ENCODE measurements at regions not wholly inside any gene's neighbourhood (a gene's known extent, or its start where the extent isn't known, plus 50 kb on each side); places are given as distances from the start of the nearest gene placed in this dataset.
"Not testable (repeated sequence)": the region's sequence is repeated elsewhere in the genome, so short reads cannot be mapped to it uniquely, and the experiment has no call there.

GRCh38 chr3:189022576-189023466, 148.9 kb upstream of the TPRG1 start:
- H2AFZ ChIP-seq (ENCODE audit: low read length); H3K4me3 ChIP-seq (replicated peaks in 1 of 3; ENCODE audit: insufficient read depth in 1 of 3, low read depth in 2 of 3, low read length in 3 of 3); H3K4me2 ChIP-seq (ENCODE audit: low read depth, low read length); H4K20me1 ChIP-seq (ENCODE audit: insufficient read depth, low read length); POLR2A ChIA-PET; BruUV-seq (replicated peaks); ATAC-seq; intact Hi-C loops (cut with micrococcal nuclease; ENCODE audit: unreplicated experiment); H3K36me3 ChIP-seq (replicated peaks in 1 of 2; ENCODE audit: control insufficient read depth in 1 of 2, insufficient read depth in 2 of 2, low read length in 2 of 2); DNase-seq (ENCODE audit: low spot score); H3K4me1 ChIP-seq (ENCODE audit: insufficient read depth, low read length); H3K9ac ChIP-seq (ENCODE audit: insufficient read depth, low read depth, low read length); H3K79me2 ChIP-seq (ENCODE audit: insufficient read depth, low read length); CTCF ChIA-PET (ENCODE audit: low intra/inter-chr PET ratio, low total read pairs); H3K27me3 ChIP-seq (ENCODE audit: control insufficient read depth in 1 of 2, insufficient read depth in 2 of 2, low read length in 2 of 2); H3K9me3 ChIP-seq (ENCODE audit: low read length); in situ Hi-C loops (cut with HindIII; ENCODE audit: extremely low pct_ligation_motif_present, low pct_unique_long_range_greater_than_20kb); FAIRE-seq; H3K27ac ChIP-seq (ENCODE audit: extremely low read length, insufficient read depth, low read length); TF ChIP-seq FOXA1 (IDR thresholded peaks at IDR 0.05): not testable (repeated sequence)
- WGBS (ENCODE audit: low lambda C conversion rate) = 75% methylated on average over 31 of the region's 39 CpGs
- 0 out of 2 replicates have a peak, but pooled peaks have one; percentile 30 for TF ChIP-seq FOXA1 (CRISPR knock-in tag; IDR thresholded peaks at IDR 0.05)
- TF ChIP-seq ARID5B (CRISPR knock-in tag; IDR thresholded peaks at IDR 0.05) = 0 out of 2 replicates have a peak, but pooled peaks have one; percentile 13
- TF ChIP-seq ZNF281 (CRISPR knock-in tag; IDR thresholded peaks at IDR 0.05; ENCODE audit: borderline replicate concordance) = peak; percentile 80
- TF ChIP-seq FOXA3 (CRISPR knock-in tag; IDR thresholded peaks at IDR 0.05) = peak; percentile 30; the same call in 1 of the 2 replicates
